CD8-positive, alpha-beta memory T cell (primary cell): ENCODE measurements at regions not wholly inside any gene's neighbourhood (a gene's known extent, or its start where the extent isn't known, plus 50 kb on each side); places are given as distances from the start of the nearest gene placed in this dataset.
"Not testable (repeated sequence)": the region's sequence is repeated elsewhere in the genome, so short reads cannot be mapped to it uniquely, and the experiment has no call there.

Experiments
- CTCF ChIA-PET: fragments of 350-600 bp; sonication (Branson Sonifier 250); formaldehyde crosslinking; loops from one replicate; lab custom pipeline; 2021; ENCODE audit warnings: antibody characterized with exemption; lab: Charles Lee
- POLR2A ChIA-PET: fragments of 350-600 bp; sonication (Branson Sonifier 250); formaldehyde crosslinking; loops from one replicate; lab custom pipeline; 2021; ENCODE audit warnings: antibody characterized with exemption; lab: Charles Lee
- DNase-seq, 5 donors: peaks; one replicate each; pipeline versions ENCODE4 v3.0.0 to v3.0.0-alpha.2; 2020 to 2022; ENCODE audit warnings: mixed read lengths in 1 of 5
- H3K27ac ChIP-seq: one replicate; pipeline ENCODE4 v1.7.0; 2013; ENCODE audit warnings: low read depth, mild to moderate bottlenecking, low read length, moderate library complexity
- H3K27me3 ChIP-seq: 2 replicates; pipeline ENCODE4 v1.7.0; 2013; ENCODE audit warnings: low read length, mild to moderate bottlenecking; ENCODE audit not compliant: insufficient read depth, poor library complexity, severe bottlenecking
- H3K36me3 ChIP-seq: 2 replicates; pipeline ENCODE4 v1.7.0; 2013; ENCODE audit warnings: mild to moderate bottlenecking, low read length, moderate library complexity; ENCODE audit not compliant: insufficient read depth
- H3K4me1 ChIP-seq: 2 replicates; pipeline ENCODE4 v1.7.0; 2013; ENCODE audit warnings: mild to moderate bottlenecking, low read length, moderate library complexity; ENCODE audit not compliant: insufficient read depth
- H3K4me3 ChIP-seq: 2 replicates; pipeline ENCODE4 v1.7.0; 2013; ENCODE audit warnings: mild to moderate bottlenecking, low read length
- H3K9me3 ChIP-seq: 2 replicates; pipeline ENCODE4 v1.7.0; 2013; ENCODE audit warnings: mild to moderate bottlenecking, low read length
- H3K27ac Mint-ChIP-seq, 8 donors: one replicate each; pipeline ENCODE4 v1.8.0; 2020 to 2021; ENCODE audit warnings: mixed read lengths in 8 of 8, mild to moderate bottlenecking in 6 of 8, inconsistent platforms in 3 of 8, moderate library complexity in 3 of 8
- H3K27me3 Mint-ChIP-seq, 2 donors: one replicate each; pipeline ENCODE4 v1.8.0; 2020 to 2021; ENCODE audit warnings: mixed read lengths in 2 of 2, mild to moderate bottlenecking in 1 of 2, moderate library complexity in 1 of 2
- H3K36me3 Mint-ChIP-seq, 3 donors: one replicate each; pipeline ENCODE4 v1.8.0; 2020 to 2021; ENCODE audit warnings: mixed read lengths in 3 of 3, inconsistent platforms in 1 of 3, mild to moderate bottlenecking in 1 of 3
- H3K4me1 Mint-ChIP-seq, 3 donors: one replicate each; pipeline ENCODE4 v1.8.0; 2020 to 2021; ENCODE audit warnings: mixed read lengths in 3 of 3, inconsistent platforms in 1 of 3, mild to moderate bottlenecking in 1 of 3
- H3K4me3 Mint-ChIP-seq, 7 donors: one replicate each; pipeline ENCODE4 v1.8.0; 2020 to 2021; ENCODE audit warnings: mixed read lengths in 7 of 7, mild to moderate bottlenecking in 6 of 7, moderate library complexity in 4 of 7, inconsistent platforms in 2 of 7
- H3K9me3 Mint-ChIP-seq, 5 donors: one replicate each; pipeline ENCODE4 v1.8.0; 2020 to 2022; ENCODE audit warnings: mixed read lengths in 5 of 5, mild to moderate bottlenecking in 3 of 5, moderate library complexity in 2 of 5, inconsistent platforms in 1 of 5

- Mint-ChIP-seq H3K9me3 (no peaks in the 10 kb centered on the region), H3K27me3 (peaks cover 21 to 42% of the 10 kb centered on the region in 2 donors), H3K36me3 (peaks cover 0 to 3% (median 0%) of the 10 kb centered on the region in 3 donors), H3K4me1 (no peaks in the 10 kb centered on the region), H3K27ac (no peak overlapping the region), H3K4me3 (no peak overlapping the region)
- no peaks in the 10 kb centered on the region for H3K4me1 ChIP-seq
- CTCF ChIA-PET = interaction anchor here (1.2 to 7.1 kb wide), 3 partner anchors 8 to 483 kb away, joined by 3 to 29 read pairs (median 3); no protein-coding TSS in a partner anchor
- no peaks in the 10 kb centered on the region for H3K9me3 ChIP-seq
- H3K36me3 ChIP-seq = no peaks in the 10 kb centered on the region
- no peaks in the 10 kb centered on the region for H3K27me3 ChIP-seq
- no peak overlapping the region for H3K27ac ChIP-seq
- DNase-seq = no peak
- H3K4me3 ChIP-seq = no peak overlapping the region
- POLR2A ChIA-PET = no interaction called here
Measured at GRCh38 chr13:27347211-27347772, 76.7 kb downstream of the RASL11A start.

GRCh38 chr13:27348461-27348860 lies 76.0 kb upstream of the GTF3A start:
- CTCF ChIA-PET = interaction anchor here (0.7 to 7.1 kb wide), 5 partner anchors 9 to 482 kb away, joined by 3 to 29 read pairs (median 5); no protein-coding TSS in a partner anchor
- POLR2A ChIA-PET = no interaction called here
- peaks cover 18 to 37% of the 10 kb centered on the region in 2 donors for H3K27me3 Mint-ChIP-seq
- no peaks in the 10 kb centered on the region for H3K27me3 ChIP-seq
- H3K4me1 Mint-ChIP-seq = peaks cover 5 to 11% (median 9%) of the 10 kb centered on the region in 3 donors
- no peaks in the 10 kb centered on the region for H3K36me3 ChIP-seq
- H3K4me3 ChIP-seq = no peak overlapping the region
- H3K9me3 Mint-ChIP-seq = no peaks in the 10 kb centered on the region
- no peak overlapping the region for H3K4me3 Mint-ChIP-seq
- no peak for DNase-seq
- H3K27ac Mint-ChIP-seq = no peak overlapping the region
- peaks cover 0 to 3% (median 0%) of the 10 kb centered on the region in 3 donors for H3K36me3 Mint-ChIP-seq
- H3K27ac ChIP-seq = no peak overlapping the region
- no peaks in the 10 kb centered on the region for H3K9me3 ChIP-seq
- no peaks in the 10 kb centered on the region for H3K4me1 ChIP-seq

DNA sequence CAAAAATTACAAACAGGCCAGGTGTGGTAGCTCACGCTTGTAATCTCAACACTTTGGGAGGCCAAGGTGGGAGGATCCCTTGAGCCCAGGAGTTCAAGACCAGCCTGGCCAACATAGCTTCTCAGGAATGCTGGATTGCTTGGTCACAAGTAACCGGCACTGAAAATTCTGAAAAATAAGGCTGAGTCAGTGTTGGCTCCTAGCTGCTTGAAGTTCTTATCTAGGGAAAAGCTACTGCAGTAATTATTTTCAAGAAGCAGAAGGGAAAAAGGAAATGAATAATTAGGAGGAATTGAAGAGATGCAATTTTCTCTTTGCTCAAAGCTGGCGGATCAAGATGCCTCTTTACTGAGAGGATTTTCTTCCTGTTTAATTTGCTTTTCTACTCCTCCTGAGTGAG lies 75.0 kb upstream of the GTF3A start:
- ChIA-PET POLR2A (no interaction called here), CTCF (interaction anchor here (0.7 to 7.1 kb wide), 4 partner anchors 9 to 13 kb away, joined by 3 to 29 read pairs (median 4); no protein-coding TSS in a partner anchor)
- no peak for DNase-seq
- Histone ChIP-seq H3K4me1 (no peaks in the 10 kb centered on the region), H3K27me3 (no peaks in the 10 kb centered on the region), H3K4me3 (no peak overlapping the region), H3K36me3 (no peaks in the 10 kb centered on the region), H3K9me3 (no peaks in the 10 kb centered on the region), H3K27ac (no peak overlapping the region)
- Mint-ChIP-seq H3K27me3 (peaks cover 21 to 30% of the 10 kb centered on the region in 2 donors), H3K36me3 (peaks cover 0 to 3% (median 0%) of the 10 kb centered on the region in 3 donors), H3K9me3 (no peaks in the 10 kb centered on the region), H3K4me3 (no peak overlapping the region), H3K4me1 (peaks cover 5 to 13% (median 13%) of the 10 kb centered on the region in 3 donors), H3K27ac (no peak overlapping the region)

- DNase-seq, H3K4me1 ChIP-seq, H3K4me3 ChIP-seq, H3K4me3 Mint-ChIP-seq, H3K36me3 Mint-ChIP-seq, H3K27ac ChIP-seq, H3K9me3 Mint-ChIP-seq, H3K36me3 ChIP-seq, H3K27me3 ChIP-seq, POLR2A ChIA-PET, H3K9me3 ChIP-seq: not testable (repeated sequence)
- peaks cover 16 to 17% of the 10 kb centered on the region in 2 donors for H3K27me3 Mint-ChIP-seq
- H3K27ac Mint-ChIP-seq = peak overlapping the region in 1 of 8 donors; percentile 75
- CTCF ChIA-PET = interaction anchor here (1.6 to 7.1 kb wide), 2 partner anchors 11 to 366 kb away, joined by 6 to 29 read pairs; no protein-coding TSS in a partner anchor
- peaks cover 5 to 13% (median 13%) of the 10 kb centered on the region in 3 donors for H3K4me1 Mint-ChIP-seq
Measured at GRCh38 chr13:27350825-27351224, 73.6 kb upstream of the GTF3A start.

DNA sequence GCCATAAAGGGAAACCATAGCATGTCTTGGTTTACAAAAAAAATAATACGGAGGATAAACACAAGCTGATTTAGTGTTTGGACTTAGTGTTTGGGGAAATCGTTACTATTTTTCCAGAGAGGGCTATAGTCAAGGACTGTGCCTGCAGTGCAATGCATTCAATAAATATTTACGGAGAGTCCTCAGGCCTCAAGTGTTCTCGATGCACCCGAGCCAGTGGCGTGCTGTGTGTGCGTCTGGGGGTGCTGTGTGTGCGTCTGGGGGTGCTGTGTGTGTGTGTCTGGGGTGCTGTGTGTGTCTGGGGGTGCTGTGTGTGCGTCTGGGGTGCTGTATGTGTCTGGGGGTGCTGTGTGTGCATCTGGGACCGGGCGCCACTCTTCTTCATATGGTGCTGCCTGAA lies 71.7 kb upstream of the GTF3A start:
- POLR2A ChIA-PET = no interaction called here

DNA sequence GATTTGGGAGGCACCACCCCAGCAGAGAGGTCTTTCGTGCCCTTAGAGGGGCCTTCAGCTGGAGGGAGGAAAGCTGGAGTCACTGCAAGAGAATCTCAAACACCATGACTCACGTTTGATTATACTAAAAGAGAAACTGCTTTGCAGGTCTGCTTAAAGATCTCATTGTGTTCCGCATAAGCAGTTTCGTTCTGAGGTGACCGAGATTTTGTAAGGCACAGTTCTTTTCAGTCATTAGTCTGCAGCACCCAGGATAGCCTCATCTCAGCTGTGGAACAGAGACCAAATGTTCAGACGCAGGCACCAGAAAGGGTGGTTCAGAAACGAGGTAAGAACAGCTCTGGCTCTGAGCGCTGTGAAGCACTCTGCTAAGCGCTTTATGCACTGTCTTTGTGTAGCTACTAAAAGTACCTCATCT lies 71.2 kb upstream of the GTF3A start:
- H3K4me3 Mint-ChIP-seq = peak overlapping the region in 6 of 7 donors; percentile 39 to 82 (median 66)
- POLR2A ChIA-PET = no interaction called here
- CTCF ChIA-PET = interaction anchor here (1.2 to 1.6 kb wide), 2 partner anchors 9 to 368 kb away, joined by 4 to 6 read pairs; no protein-coding TSS in a partner anchor

More for the DNA sequence above, 71.7 kb upstream of the GTF3A start:
- peaks cover 10 to 20% of the 10 kb centered on the region in 2 donors for H3K27me3 Mint-ChIP-seq
- CTCF ChIA-PET = interaction anchor here (1.2 to 7.1 kb wide), 3 partner anchors 9 to 368 kb away, joined by 4 to 29 read pairs (median 6); no protein-coding TSS in a partner anchor
- Histone ChIP-seq H3K27ac (no peak overlapping the region), H3K27me3 (no peaks in the 10 kb centered on the region), H3K4me3 (no peak overlapping the region), H3K4me1 (no peaks in the 10 kb centered on the region), H3K36me3 (no peaks in the 10 kb centered on the region), H3K9me3 (no peaks in the 10 kb centered on the region)
- peaks cover 0 to 2% (median 0%) of the 10 kb centered on the region in 5 donors for H3K9me3 Mint-ChIP-seq
- H3K27ac Mint-ChIP-seq = no peak overlapping the region
- H3K4me3 Mint-ChIP-seq = peak overlapping the region in 6 of 7 donors; percentile 39 to 82 (median 66)
- H3K36me3 Mint-ChIP-seq = peaks cover 0 to 3% (median 0%) of the 10 kb centered on the region in 3 donors
- no peak for DNase-seq
- peaks cover 5 to 13% (median 13%) of the 10 kb centered on the region in 3 donors for H3K4me1 Mint-ChIP-seq

GRCh38 chr13:27353708-27354107 lies 70.7 kb upstream of the GTF3A start:
- Mint-ChIP-seq H3K27me3 (peaks cover 12 to 20% of the 10 kb centered on the region in 2 donors), H3K4me1 (peaks cover 5 to 13% (median 13%) of the 10 kb centered on the region in 3 donors), H3K27ac (peak overlapping the region in 2 of 8 donors; percentile 19 to 71), H3K4me3 (peak overlapping the region in 4 of 7 donors; percentile 66 to 82 (median 70)), H3K36me3 (peaks cover 0 to 3% (median 0%) of the 10 kb centered on the region in 3 donors), H3K9me3 (peaks cover 0 to 2% (median 0%) of the 10 kb centered on the region in 5 donors)
- no peaks in the 10 kb centered on the region for H3K9me3 ChIP-seq
- no peak overlapping the region for H3K27ac ChIP-seq
- CTCF ChIA-PET = interaction anchor here (1.2 to 1.6 kb wide), 2 partner anchors 8 to 369 kb away, joined by 4 to 6 read pairs; no protein-coding TSS in a partner anchor
- H3K4me1 ChIP-seq = no peaks in the 10 kb centered on the region
- DNase-seq = no peak
- H3K27me3 ChIP-seq = no peaks in the 10 kb centered on the region
- H3K36me3 ChIP-seq = no peaks in the 10 kb centered on the region
- no peak overlapping the region for H3K4me3 ChIP-seq
- POLR2A ChIA-PET = no interaction called here

More for the DNA sequence above, 71.2 kb upstream of the GTF3A start:
- H3K36me3 ChIP-seq = no peaks in the 10 kb centered on the region
- H3K4me3 ChIP-seq = no peak overlapping the region
- H3K27ac Mint-ChIP-seq = peak overlapping the region in 2 of 8 donors; percentile 19 to 71
- no peak for DNase-seq
- H3K9me3 Mint-ChIP-seq = peaks cover 0 to 2% (median 0%) of the 10 kb centered on the region in 5 donors
- no peaks in the 10 kb centered on the region for H3K4me1 ChIP-seq
- H3K27ac ChIP-seq = no peak overlapping the region
- no peaks in the 10 kb centered on the region for H3K9me3 ChIP-seq
- no peaks in the 10 kb centered on the region for H3K27me3 ChIP-seq
- H3K36me3 Mint-ChIP-seq = peaks cover 0 to 3% (median 0%) of the 10 kb centered on the region in 3 donors
- H3K4me1 Mint-ChIP-seq = peaks cover 5 to 13% (median 13%) of the 10 kb centered on the region in 3 donors
- H3K27me3 Mint-ChIP-seq = peaks cover 11 to 20% of the 10 kb centered on the region in 2 donors

DNA sequence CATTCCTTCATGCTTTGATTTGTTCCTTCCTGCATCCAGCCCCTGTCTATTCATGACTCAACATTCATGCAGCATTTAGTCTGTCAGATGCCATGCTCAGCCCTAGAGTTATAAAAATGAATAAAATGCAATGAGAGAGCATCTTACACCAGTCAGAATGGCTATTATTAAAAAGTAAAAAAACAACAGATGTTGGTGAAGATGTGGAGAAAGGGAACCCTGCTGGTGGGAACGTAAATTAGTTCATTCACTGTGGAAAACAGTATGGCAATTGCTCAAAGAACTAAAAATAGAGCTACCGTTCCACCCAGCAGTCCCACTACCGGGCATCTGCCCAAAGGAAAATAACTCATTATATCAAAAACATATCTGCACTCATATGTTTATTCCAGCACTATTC lies 70.0 kb upstream of the GTF3A start:
- Histone ChIP-seq H3K27ac (no peak overlapping the region), H3K36me3 (no peaks in the 10 kb centered on the region), H3K9me3 (no peaks in the 10 kb centered on the region), H3K4me3 (no peak overlapping the region), H3K4me1 (no peaks in the 10 kb centered on the region), H3K27me3 (no peaks in the 10 kb centered on the region)
- ChIA-PET POLR2A (no interaction called here), CTCF (no interaction called here)
- Mint-ChIP-seq H3K27ac (peak overlapping the region in 1 of 8 donors; percentile 8), H3K4me1 (peaks cover 5 to 13% (median 13%) of the 10 kb centered on the region in 3 donors), H3K36me3 (peaks cover 0 to 3% (median 0%) of the 10 kb centered on the region in 3 donors), H3K9me3 (peaks cover 0 to 2% (median 0%) of the 10 kb centered on the region in 5 donors), H3K27me3 (peaks cover 12 to 27% of the 10 kb centered on the region in 2 donors), H3K4me3 (no peak overlapping the region)
- DNase-seq = no peak
